Kidney tubule cell (primary cell): ENCODE measurements at regions not wholly inside any gene's neighbourhood (a gene's known extent, or its start where the extent isn't known, plus 50 kb on each side); places are given as distances from the start of the nearest gene placed in this dataset.

Source experiments
- DNase-seq: peaks from one replicate; pipeline ENCODE4 v3.0.0-alpha.2; 2018; ENCODE audit warnings: low spot score

- no peak for DNase-seq
Measured at GRCh38 chr3:31249545-31249944, 283.2 kb upstream of the STT3B start.

- DNase-seq = peak; percentile 58
Measured at GRCh38 chr3:31250116-31250777, 282.5 kb upstream of the STT3B start.

DNA sequence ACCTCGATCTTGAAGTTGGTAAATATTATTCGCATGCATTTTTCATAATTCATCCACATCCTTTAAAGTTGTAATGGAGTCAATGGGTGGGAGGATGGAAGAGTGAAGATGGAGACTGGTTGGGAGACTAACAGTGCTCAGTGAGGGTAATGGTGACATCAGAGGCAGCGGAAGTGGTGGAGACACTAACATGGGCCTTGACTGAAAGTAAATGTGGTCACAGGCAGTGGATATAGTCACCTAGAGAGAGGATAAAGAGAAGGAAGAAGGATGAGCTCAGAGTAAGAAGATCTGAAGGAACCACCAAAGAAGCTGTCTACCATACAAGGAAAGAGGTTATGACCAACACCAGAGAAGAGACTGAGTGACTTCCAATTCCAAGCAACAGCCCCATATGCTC, 281.6 kb upstream of the STT3B start:
- no peak for DNase-seq

- DNase-seq = no peak
Measured at GRCh38 chr3:31252216-31253185, 280.2 kb upstream of the STT3B start.

DNA sequence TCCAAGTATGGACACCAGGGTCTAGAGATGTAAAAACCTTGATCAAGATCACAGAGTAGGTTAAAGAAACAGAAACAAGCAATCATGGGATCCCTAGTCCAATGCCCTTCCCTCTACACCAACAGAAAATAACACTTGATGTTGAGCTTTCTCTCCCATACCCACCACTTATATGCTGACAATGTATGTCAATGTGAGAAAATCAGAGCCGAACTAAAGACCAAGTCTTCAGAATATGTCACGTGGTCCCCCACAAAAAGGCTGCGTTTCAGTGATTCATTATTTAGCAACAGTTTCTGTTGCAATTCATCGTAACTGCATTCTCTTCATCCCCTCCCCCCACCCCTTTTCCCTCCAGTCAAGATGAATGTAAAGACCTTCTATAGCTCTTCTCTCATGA, 278.9 kb upstream of the STT3B start:
- DNase-seq = no peak

DNA sequence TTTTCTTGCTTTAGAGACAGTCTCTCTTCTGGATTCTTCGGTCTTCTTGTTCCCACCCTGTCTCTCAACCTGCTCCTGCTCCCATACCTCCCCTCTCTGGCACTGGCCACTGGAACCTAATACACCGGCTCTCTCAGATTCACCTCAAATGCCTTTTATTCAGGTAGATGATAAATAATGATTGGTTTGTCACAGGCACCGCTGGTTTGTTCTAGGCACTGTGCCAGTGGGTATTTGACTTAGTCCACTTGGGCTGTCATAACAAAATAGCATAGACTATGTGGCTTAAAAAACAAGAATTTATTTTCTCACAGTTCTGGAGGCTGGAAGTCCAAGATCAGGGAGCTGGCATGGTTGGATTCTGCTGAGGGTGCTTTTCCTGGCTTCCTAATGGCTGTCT, 278.2 kb upstream of the STT3B start:
- DNase-seq = no peak

DNA sequence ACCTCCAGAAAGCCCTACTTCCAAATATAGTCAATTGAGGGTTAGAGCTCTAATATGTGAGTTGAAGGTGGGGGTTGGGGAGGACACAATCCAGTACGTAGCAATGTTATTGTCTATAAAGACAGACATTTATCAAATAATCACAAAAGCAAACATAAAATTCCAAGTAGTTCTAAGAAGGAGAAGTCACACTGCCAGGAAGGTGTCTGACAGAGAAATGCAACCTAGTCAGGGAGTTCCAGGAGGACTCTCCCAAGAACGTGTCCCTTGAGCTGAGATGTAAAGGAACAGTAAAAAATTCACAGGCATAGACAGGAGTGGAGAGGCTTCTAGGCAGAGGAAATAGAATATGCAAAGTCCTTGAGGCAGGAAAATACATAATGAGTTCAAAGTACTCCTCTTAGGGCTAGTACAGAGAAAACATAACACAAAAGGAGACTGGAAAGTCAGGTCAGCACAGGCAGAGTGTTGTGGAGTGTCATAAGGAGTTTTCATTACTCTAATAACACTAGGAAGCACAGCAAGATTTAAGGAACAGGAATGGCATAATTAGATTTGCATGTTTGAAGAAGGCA, 277.6 kb upstream of the STT3B start:
- DNase-seq = no peak

DNA sequence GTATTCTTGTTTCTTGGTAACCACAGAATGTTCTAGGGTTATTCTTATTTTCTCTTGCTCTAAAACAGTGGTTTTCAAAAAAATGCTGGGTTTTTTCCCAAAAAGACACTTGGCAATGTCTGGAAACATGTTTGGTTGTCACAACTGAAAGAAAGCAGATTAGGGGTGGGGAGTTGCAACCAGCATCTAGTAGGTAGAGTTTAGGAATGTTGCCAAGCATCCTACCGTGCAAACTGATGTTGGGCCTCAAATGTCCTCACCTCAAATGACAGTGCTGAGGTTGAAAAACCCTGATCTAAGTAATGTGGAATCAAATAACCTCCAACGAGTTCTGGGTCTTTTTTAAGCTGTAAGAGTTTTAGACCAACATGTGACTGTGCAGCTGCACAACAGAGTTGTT, 270.5 kb upstream of the STT3B start:
- no peak for DNase-seq

DNA sequence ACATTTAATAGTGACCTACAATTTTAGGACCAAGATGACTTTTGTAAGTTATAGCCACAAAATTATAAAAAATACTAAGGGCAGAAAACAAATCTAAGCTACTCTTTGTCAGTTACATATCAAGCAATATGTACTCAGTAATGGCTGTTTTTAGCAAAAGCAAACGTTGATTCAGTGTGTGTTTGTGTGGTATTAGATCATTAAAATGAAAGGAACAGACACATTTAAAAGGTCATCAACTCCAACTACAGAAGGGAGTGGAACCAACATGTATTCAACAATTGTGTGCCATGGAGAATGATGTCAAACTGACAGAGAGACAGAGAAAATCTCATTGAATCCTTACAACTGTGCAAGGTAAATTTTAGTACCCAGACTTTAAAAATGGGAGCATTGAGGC, 268.8 kb upstream of the STT3B start:
- no peak for DNase-seq

DNA sequence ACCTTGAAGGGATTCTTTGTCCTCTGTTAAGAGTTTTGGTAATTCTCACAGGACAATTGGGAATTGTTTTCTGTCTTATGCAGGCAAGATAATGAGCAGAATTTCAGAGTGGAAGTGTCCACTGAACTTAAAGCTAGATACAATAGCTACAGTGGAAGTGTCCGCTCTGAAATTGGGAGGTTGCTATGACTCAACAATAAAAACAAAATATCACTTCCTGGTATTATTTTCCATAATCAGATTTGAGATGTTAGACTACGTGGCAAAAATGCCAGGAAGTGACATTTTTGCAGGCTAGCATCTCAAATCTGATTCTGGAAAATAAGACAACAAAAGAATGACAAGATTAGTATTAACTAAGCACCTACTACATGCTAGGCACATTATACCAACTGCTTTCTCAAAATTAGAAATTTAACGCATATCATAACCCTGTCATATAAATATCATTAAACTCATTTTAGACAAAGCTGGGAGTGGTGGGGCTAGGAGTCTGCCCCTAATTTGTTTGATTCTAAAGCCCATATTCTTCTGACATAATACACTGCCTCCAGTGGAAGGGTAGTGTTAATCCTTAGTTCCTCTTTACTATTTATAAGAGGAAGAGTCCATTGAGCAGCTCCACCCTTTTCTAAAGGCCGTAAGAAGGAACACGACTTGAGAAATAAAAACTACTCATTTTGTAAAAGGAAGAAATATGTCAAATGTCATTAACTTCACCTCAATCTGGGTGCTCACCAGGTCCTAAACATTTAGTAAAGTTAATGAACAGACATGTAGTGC, 266.9 kb upstream of the STT3B start:
- no peak for DNase-seq

- DNase-seq = no peak
Measured at GRCh38 chr3:31268868-31269267, 263.9 kb upstream of the STT3B start.

DNA sequence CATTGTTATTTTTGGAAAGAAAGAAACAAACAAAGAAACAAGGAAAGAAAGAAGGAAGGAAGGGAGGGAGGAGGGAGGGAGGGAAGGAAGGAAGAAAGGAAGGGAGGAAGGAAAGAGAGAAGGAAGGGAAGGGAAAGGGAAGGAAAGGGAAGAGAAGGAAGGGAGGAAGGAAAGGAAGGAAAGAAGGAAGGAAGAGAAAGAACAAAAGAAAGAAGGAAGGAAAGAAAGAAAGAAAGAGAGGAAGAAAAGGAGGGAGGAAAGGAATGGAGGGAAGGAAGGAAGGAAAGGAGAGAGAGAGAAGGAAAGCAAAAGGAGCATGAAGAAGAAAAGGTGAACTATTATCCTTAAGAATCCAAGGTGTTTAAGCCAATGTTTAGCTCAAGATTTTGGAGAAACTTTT, 262.7 kb upstream of the STT3B start:
- no peak for DNase-seq

GRCh38 chr3:31274326-31275024, 258.2 kb upstream of the STT3B start:
- DNase-seq = no peak

DNA sequence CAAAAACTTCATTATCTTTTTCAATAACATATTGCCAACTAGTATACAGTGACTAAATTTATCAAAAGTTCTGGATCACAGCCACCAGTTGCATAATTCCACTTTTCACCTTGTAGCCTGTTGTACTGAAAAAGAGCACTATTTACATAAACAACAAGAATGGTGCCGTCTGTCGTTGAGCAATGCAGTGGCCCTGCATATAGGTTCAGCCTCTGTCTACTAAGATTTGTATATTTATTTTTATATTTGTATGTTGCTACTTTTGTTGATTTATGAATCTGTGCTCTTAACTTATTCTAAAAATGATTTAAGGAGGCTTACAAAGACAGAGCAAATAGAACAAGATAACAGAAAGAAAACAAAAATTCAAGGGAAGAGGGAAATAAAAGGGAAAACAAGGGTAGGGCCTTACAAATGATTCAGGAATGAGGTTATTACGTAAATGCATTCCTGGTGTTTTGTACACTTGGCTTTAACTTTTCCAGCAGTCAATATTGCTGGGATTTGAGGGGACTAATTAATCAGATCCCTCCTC, 257.6 kb upstream of the STT3B start:
- DNase-seq = peak; percentile 8

DNA sequence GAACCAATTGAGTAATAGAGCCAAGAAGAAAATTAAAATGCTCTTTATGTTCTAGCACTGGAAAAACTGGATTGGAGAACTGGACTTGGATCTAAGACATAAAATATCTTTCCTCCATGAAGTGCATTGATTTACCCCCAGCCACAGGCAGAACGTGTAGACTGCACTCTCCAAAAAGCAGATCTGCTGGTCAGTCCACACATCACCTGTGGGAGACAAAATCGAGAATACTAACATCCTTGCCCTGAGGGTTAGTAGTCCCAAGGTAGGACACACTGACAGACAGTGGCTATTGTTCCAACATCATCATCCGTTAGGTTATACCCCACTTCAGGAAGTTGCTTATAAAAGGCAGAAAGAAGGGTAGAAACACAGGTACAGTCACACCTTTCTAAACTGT, 257.1 kb upstream of the STT3B start:
- no peak for DNase-seq

- no peak for DNase-seq
Measured at GRCh38 chr3:31277582-31277981, 255.1 kb upstream of the STT3B start.

DNA sequence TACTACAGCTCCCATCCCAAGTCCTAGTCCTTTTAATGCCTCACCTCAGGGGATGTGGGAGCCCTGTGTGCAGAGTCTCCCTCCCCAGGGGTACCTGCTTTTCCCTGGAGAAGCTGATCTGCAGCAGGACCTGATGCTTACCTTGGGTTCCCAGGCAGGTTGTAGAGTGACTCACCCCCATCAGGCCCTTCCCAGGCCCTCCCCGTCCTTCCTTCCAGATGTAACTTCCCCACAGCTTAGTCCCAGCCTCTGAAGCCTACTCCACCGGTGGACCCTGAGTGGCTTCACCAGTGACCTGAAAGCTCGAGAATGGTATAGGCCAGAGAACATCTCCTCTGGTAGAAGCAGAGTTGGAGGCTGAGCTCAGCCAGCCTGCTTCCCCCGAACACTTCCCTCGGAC, 254.2 kb upstream of the STT3B start:
- DNase-seq = no peak

- DNase-seq = peak; percentile 27
Measured at GRCh38 chr3:31284776-31285175, 247.9 kb upstream of the STT3B start.

- no peak for DNase-seq
Measured at GRCh38 chr3:31285833-31286486, 246.8 kb upstream of the STT3B start.

- DNase-seq = no peak
Measured at GRCh38 chr3:31288224-31288623, 244.5 kb upstream of the STT3B start.

- peak; percentile 47 for DNase-seq
Measured at GRCh38 chr3:31288641-31289100, 244.1 kb upstream of the STT3B start.
